H1 (cell line): ENCODE measurements at regions not wholly inside any gene's neighbourhood (a gene's known extent, or its start where the extent isn't known, plus 50 kb on each side); places are given as distances from the start of the nearest gene placed in this dataset.
A peak's percentile ranks its signal among the peaks of the same experiment; 100 is the strongest.

Experiments used
- CTCF ChIA-PET: fragments of 300-600 bp; sonication (Branson Sonifier 250); formaldehyde crosslinking; loops from one replicate; lab custom pipeline; 2021; ENCODE audit not compliant: partially characterized antibody; lab: Charles Lee
- POLR2A ChIA-PET: fragments of 300-600 bp; sonication (Branson Sonifier 250); formaldehyde crosslinking; loops from one replicate; lab custom pipeline; 2021; ENCODE audit warnings: inconsistent platforms; ENCODE audit not compliant: partially characterized antibody; lab: Charles Lee
- DNase-seq, 2 experiments: peaks; one replicate each; pipeline versions ENCODE4 v3.0.0 to v3.0.0-alpha.2; 2010 to 2022; ENCODE audit warnings: low spot score in 2 of 2, low read depth in 1 of 2, mixed read lengths in 1 of 2
- FAIRE-seq: peaks from 2 replicates; lab custom pipeline; 2011; peaks lifted over from hg19 to GRCh38; lab: Jason Lieb, UNC
- H2AFZ ChIP-seq: 2 replicates; pipeline ENCODE4 v1.8.1; 2012; ENCODE audit warnings: low read length, inconsistent platforms
- H2AK5ac ChIP-seq: 2 replicates; pipeline ENCODE4 v1.6.1; 2013; ENCODE audit warnings: low read depth, low read length
- H2BK120ac ChIP-seq: replicated peaks from 2 replicates; pipeline ENCODE3; 2013; ENCODE audit warnings: low read depth, low read length, inconsistent platforms
- H2BK12ac ChIP-seq: 2 replicates; pipeline ENCODE4 v1.6.1; 2013; ENCODE audit warnings: low read depth, low read length
- H2BK15ac ChIP-seq: 2 replicates; pipeline ENCODE4 v1.6.1; 2013; ENCODE audit warnings: low read length
- H2BK20ac ChIP-seq: 2 replicates; pipeline ENCODE4 v1.6.1; 2013; ENCODE audit warnings: low read length
- H2BK5ac ChIP-seq: 2 replicates; pipeline ENCODE4 v1.6.1; 2013; ENCODE audit warnings: low read depth, low read length
- H3K14ac ChIP-seq: 2 replicates; pipeline ENCODE4 v1.6.1; 2013; ENCODE audit warnings: inconsistent platforms; ENCODE audit not compliant: insufficient read length
- H3K18ac ChIP-seq: 2 replicates; pipeline ENCODE4 v1.6.1; 2013; ENCODE audit warnings: low read length; ENCODE audit errors: extremely low read depth
- H3K23ac ChIP-seq: 2 replicates; pipeline ENCODE4 v1.6.1; 2013; ENCODE audit warnings: inconsistent platforms; ENCODE audit not compliant: insufficient read length
- H3K23me2 ChIP-seq: 2 replicates; pipeline ENCODE4 v1.6.1; 2013; ENCODE audit warnings: low read depth, low read length
- H3K27ac ChIP-seq: 2 replicates; pipeline ENCODE4 v1.6.1; 2011; ENCODE audit warnings: low read depth, low read length, inconsistent platforms
- H3K27me3 ChIP-seq, 4 experiments: replicated peaks in 1 of 4; 1 replicate in 1 of 4; 2 replicates in 3 of 4; pipeline versions ENCODE4 v1.6.1 to v1.8.1; 2011 to 2013; ENCODE audit warnings: low read length in 3 of 4, mild to moderate bottlenecking in 3 of 4, inconsistent platforms in 2 of 4, mixed read lengths in 2 of 4, moderate library complexity in 1 of 4; ENCODE audit not compliant: control insufficient read depth in 3 of 4, insufficient read depth in 3 of 4; ENCODE audit errors: extremely low read depth in 1 of 4
- H3K36me3 ChIP-seq, 4 experiments: 2 replicates each; pipeline versions ENCODE4 v1.6.1 to v1.8.1; 2011 to 2013; ENCODE audit warnings: mild to moderate bottlenecking in 4 of 4, low read length in 3 of 4, moderate library complexity in 2 of 4, control low read depth in 1 of 4, inconsistent platforms in 1 of 4; ENCODE audit not compliant: insufficient read depth in 4 of 4, control insufficient read depth in 2 of 4
- H3K4ac ChIP-seq: replicated peaks from 2 replicates; pipeline ENCODE3; 2013; ENCODE audit warnings: low read length, low read depth, mixed read lengths, inconsistent platforms; ENCODE audit not compliant: insufficient read length
- H3K4me1 ChIP-seq, 4 experiments: replicated peaks in 1 of 4; 1 replicate in 1 of 4; 2 replicates in 3 of 4; pipeline versions ENCODE4 v1.6.1 to v1.8.1; 2011 to 2013; ENCODE audit warnings: low read length in 3 of 4, inconsistent platforms in 2 of 4, mixed read lengths in 1 of 4; ENCODE audit not compliant: insufficient read depth in 4 of 4, control insufficient read depth in 3 of 4
- H3K4me2 ChIP-seq, 2 experiments: 2 replicates each; pipeline versions ENCODE4 v1.6.1 to v1.8.1; 2011 to 2013; ENCODE audit warnings: low read depth in 2 of 2, low read length in 2 of 2, control low read depth in 1 of 2, inconsistent platforms in 1 of 2, mild to moderate bottlenecking in 1 of 2; ENCODE audit not compliant: insufficient read depth in 1 of 2
- H3K4me3 ChIP-seq, 4 experiments: fragments of 200-600, 300-600 bp in 1 of 4; sonication (generic), shearing (Covaris generic), sonication (Bioruptor Twin) in 1 of 4; 2 replicates each; pipeline versions ENCODE4 v1.5.1 to v1.8.1; 2011 to 2016; ENCODE audit warnings: low read length in 4 of 4, low read depth in 3 of 4, control low read depth in 2 of 4, inconsistent platforms in 2 of 4, mild to moderate bottlenecking in 2 of 4, mixed read lengths in 1 of 4, moderate library complexity in 1 of 4; ENCODE audit not compliant: insufficient read depth in 2 of 4; ENCODE audit errors: extremely low read depth in 1 of 4
- H3K56ac ChIP-seq: replicated peaks from 2 replicates; pipeline ENCODE3; 2013; ENCODE audit warnings: low read depth, mild to moderate bottlenecking, mixed read lengths, low read length, inconsistent platforms; ENCODE audit not compliant: insufficient read length
- H3K79me1 ChIP-seq: 2 replicates; pipeline ENCODE4 v1.6.1; 2013; ENCODE audit warnings: low read depth, low read length, control low read depth
- H3K79me2 ChIP-seq, 2 experiments: 2 replicates each; pipeline versions ENCODE4 v1.6.1 to v1.8.1; 2012 to 2013; ENCODE audit warnings: low read length in 2 of 2, mild to moderate bottlenecking in 2 of 2, inconsistent platforms in 1 of 2; ENCODE audit not compliant: insufficient read depth in 2 of 2, control insufficient read depth in 1 of 2
- H3K9ac ChIP-seq, 4 experiments: replicated peaks in 1 of 4; 1 replicate in 1 of 4; 2 replicates in 3 of 4; pipeline versions ENCODE4 v1.6.1 to v1.8.1; 2011 to 2013; ENCODE audit warnings: low read depth in 3 of 4, low read length in 3 of 4, control low read depth in 2 of 4, mild to moderate bottlenecking in 2 of 4, moderate library complexity in 2 of 4, inconsistent platforms in 1 of 4; ENCODE audit errors: extremely low read depth in 1 of 4
- H3K9me3 ChIP-seq, 2 experiments: 2 replicates each; pipeline versions ENCODE4 v1.6.1 to v1.8.1; 2012 to 2013; ENCODE audit warnings: mild to moderate bottlenecking in 2 of 2, moderate library complexity in 2 of 2, control low read depth in 1 of 2, inconsistent platforms in 1 of 2, low read depth in 1 of 2, low read length in 1 of 2, mixed read lengths in 1 of 2; ENCODE audit not compliant: insufficient read depth in 2 of 2
- H4K20me1 ChIP-seq, 2 experiments: replicated peaks in 1 of 2; 2 replicates each; pipeline versions ENCODE3 to v1.8.1; 2011 to 2013; ENCODE audit warnings: inconsistent platforms in 2 of 2, low read length in 2 of 2, mild to moderate bottlenecking in 1 of 2; ENCODE audit not compliant: insufficient read depth in 2 of 2, control insufficient read depth in 1 of 2
- H4K5ac ChIP-seq: 2 replicates; pipeline ENCODE4 v1.6.1; 2013; ENCODE audit warnings: low read length, low read depth, mixed read lengths, inconsistent platforms; ENCODE audit not compliant: insufficient read length
- H4K8ac ChIP-seq: 2 replicates; pipeline ENCODE4 v1.8.0; 2013; ENCODE audit warnings: mild to moderate bottlenecking, moderate library complexity, low read length, inconsistent platforms; ENCODE audit not compliant: insufficient read depth; ENCODE audit errors: extremely low read depth
- H4K91ac ChIP-seq: replicated peaks from 2 replicates; pipeline ENCODE3; 2013; ENCODE audit warnings: low read length, mixed read lengths, inconsistent platforms; ENCODE audit not compliant: insufficient read length
- CEBPB ChIP-seq: IDR thresholded peaks from 2 replicates; pipeline ENCODE4 v1.6.1; 2012; ENCODE audit warnings: low read depth, low read length
- NRF1 ChIP-seq: IDR thresholded peaks from 2 replicates; pipeline ENCODE4 v1.6.1; 2011; ENCODE audit warnings: mild to moderate bottlenecking, low read depth, low read length, improper control_type of control experiment
- WGBS, 2 experiments: shearing (Covaris generic) in 1 of 2; methylation state at CpG; one replicate each; pipeline versions ENCODE4 v1.1.6 to v1.1.7; 2013 to 2015; ENCODE audit warnings: low lambda C conversion rate in 2 of 2, mixed read lengths in 2 of 2, inconsistent platforms in 1 of 2, low coverage in 1 of 2, missing lambda C conversion rate in 1 of 2; ENCODE audit not compliant: insufficient replicate concordance in 2 of 2, insufficient coverage in 1 of 2, insufficient read length in 1 of 2; ENCODE audit errors: extremely low coverage in 1 of 2, missing lambda C conversion rate in 1 of 2; 5-methylcytosine and 5-hydroxymethylcytosine counted together
- TF ChIP-seq, protein P1 (sequence below), 3 experiments: IDR thresholded peaks; 1 replicate in 2 of 3; 2 replicates in 1 of 3; pipeline versions ENCODE4 v1.5.1 to v1.6.1; 2011; ENCODE audit warnings: low read length in 3 of 3, mild to moderate bottlenecking in 3 of 3, inconsistent platforms in 2 of 3, low read depth in 1 of 3, moderate library complexity in 1 of 3; ENCODE audit not compliant: insufficient read depth in 1 of 3; ENCODE audit errors: control extremely low read depth in 1 of 3

DNA sequence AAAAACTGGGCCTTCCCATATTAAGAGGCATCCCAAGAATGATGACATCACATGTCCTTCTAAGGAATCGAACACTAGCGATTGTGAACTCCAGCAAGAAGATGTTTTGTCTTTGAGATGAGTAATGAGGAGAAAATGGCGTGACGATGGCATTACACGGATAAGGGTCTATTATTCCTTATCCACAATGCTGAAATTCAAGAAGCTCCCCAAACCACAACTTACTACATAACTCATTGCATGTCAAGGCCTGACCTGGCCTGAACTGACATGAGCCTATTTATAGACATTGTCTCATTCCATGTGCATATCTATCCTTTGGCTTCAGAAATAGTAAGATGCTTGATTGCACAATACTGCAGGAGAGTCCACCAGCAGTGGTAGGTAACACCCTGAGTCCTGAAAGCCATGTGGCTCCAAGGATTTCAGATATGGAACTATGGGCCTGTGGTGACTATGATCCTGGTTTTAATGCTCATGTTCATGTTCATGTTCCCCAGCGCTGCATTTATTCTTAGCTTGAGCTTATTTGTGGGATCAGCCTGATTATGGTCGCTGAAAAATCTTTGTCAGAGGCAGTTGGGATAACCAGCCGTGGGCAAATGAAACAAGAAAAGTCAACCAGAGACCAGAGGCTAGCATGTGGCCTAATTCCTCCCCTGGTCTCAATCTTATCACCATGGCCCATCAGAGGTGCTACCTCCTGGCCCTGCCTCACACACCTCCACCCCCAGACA, 183.2 kb upstream of the JARID2 start:
- Histone ChIP-seq H3K23me2 (no peaks in the 10 kb centered on the region), H3K14ac (no peak overlapping the region), H2BK5ac (no peak overlapping the region), H3K27me3 (no peaks in the 10 kb centered on the region), H2BK20ac (peak overlapping the region; percentile 44), H4K8ac (no peak overlapping the region), H2BK15ac (peak overlapping the region; percentile 55; the same call in 1 of the 2 replicates), H3K4me2 (no peak overlapping the region), H3K27ac (no peak overlapping the region), H4K91ac (no peak overlapping the region), H2AK5ac (no peak overlapping the region; the same call in 1 of the 2 replicates), H2BK120ac (no peak overlapping the region), H3K4me3 (no peak overlapping the region), H3K4me1 (no peaks in the 10 kb centered on the region; a peak in 1 of 7 replicates), H3K36me3 (no peaks in the 10 kb centered on the region), H4K20me1 (no peaks in the 10 kb centered on the region), H3K9ac (no peak overlapping the region), H3K79me2 (no peaks in the 10 kb centered on the region), H3K4ac (no peak overlapping the region), H2AFZ (no peak overlapping the region), H3K79me1 (no peaks in the 10 kb centered on the region), H2BK12ac (peak overlapping the region; percentile 40; the same call in 1 of the 2 replicates), H4K5ac (no peak overlapping the region), H3K18ac (0 out of 2 replicates have a peak overlapping the region, but pooled peaks have one; percentile 52), H3K23ac (no peak overlapping the region), H3K9me3 (no peaks in the 10 kb centered on the region; a peak in 1 of 4 replicates), H3K56ac (no peak overlapping the region)
- ChIA-PET POLR2A (no interaction called here), CTCF (interaction anchor here (0.6 to 1.4 kb wide), 3 partner anchors 19 to 376 kb away, joined by 3 to 4 read pairs (median 3); no protein-coding TSS in a partner anchor)
- 97% methylated on average over 8 of the region's 8 CpGs; no CpG with 5 or more reads in 1 of the 2 experiments for WGBS, 2 experiments
- DNase-seq: no peak
- TF ChIP-seq, protein P1, sequence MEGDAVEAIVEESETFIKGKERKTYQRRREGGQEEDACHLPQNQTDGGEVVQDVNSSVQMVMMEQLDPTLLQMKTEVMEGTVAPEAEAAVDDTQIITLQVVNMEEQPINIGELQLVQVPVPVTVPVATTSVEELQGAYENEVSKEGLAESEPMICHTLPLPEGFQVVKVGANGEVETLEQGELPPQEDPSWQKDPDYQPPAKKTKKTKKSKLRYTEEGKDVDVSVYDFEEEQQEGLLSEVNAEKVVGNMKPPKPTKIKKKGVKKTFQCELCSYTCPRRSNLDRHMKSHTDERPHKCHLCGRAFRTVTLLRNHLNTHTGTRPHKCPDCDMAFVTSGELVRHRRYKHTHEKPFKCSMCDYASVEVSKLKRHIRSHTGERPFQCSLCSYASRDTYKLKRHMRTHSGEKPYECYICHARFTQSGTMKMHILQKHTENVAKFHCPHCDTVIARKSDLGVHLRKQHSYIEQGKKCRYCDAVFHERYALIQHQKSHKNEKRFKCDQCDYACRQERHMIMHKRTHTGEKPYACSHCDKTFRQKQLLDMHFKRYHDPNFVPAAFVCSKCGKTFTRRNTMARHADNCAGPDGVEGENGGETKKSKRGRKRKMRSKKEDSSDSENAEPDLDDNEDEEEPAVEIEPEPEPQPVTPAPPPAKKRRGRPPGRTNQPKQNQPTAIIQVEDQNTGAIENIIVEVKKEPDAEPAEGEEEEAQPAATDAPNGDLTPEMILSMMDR (IDR thresholded peaks at IDR 0.05; ENCODE audit: control extremely low read depth in 1 of 3, insufficient read depth in 1 of 3, low read depth in 1 of 3, low read length in 3 of 3): no peak
- TF ChIP-seq CEBPB: peak; percentile 43; the same call in 1 of the 2 replicates
- TF ChIP-seq NRF1: no peak
- FAIRE-seq: no peak
